H1 (cell line): ENCODE measurements at regions not wholly inside any gene's neighbourhood (a gene's known extent, or its start where the extent isn't known, plus 50 kb on each side); places are given as distances from the start of the nearest gene placed in this dataset.

Source experiments
- ATF3 ChIP-seq: IDR thresholded peaks from 2 replicates; pipeline ENCODE4 v1.6.1; 2011; ENCODE audit warnings: low read depth, mild to moderate bottlenecking, low read length; ENCODE audit not compliant: insufficient read depth
- CTCF ChIP-seq, 3 experiments: IDR thresholded peaks; 1 replicate in 2 of 3; 2 replicates in 1 of 3; pipeline versions ENCODE4 v1.5.1 to v1.6.1; 2011; ENCODE audit warnings: low read length in 3 of 3, mild to moderate bottlenecking in 3 of 3, inconsistent platforms in 2 of 3, low read depth in 1 of 3, moderate library complexity in 1 of 3; ENCODE audit not compliant: insufficient read depth in 1 of 3; ENCODE audit errors: control extremely low read depth in 1 of 3
- FOSL1 ChIP-seq: IDR thresholded peaks from 2 replicates; pipeline ENCODE4 v1.6.1; 2011; ENCODE audit warnings: mild to moderate bottlenecking, low read depth, low read length, moderate library complexity; ENCODE audit not compliant: insufficient read depth
- MAX ChIP-seq: IDR thresholded peaks from 2 replicates; pipeline ENCODE4 v1.6.1; 2012; ENCODE audit warnings: inconsistent platforms
- POLR2AphosphoS5 ChIP-seq: IDR thresholded peaks from 2 replicates; pipeline ENCODE4 v1.6.1; 2011; ENCODE audit warnings: low read depth, low read length
- RFX5 ChIP-seq: IDR thresholded peaks from 2 replicates; pipeline ENCODE4 v1.6.1; 2011; ENCODE audit warnings: low read depth, low read length, improper control_type of control experiment, borderline replicate concordance
- SIN3A ChIP-seq, 2 experiments: IDR thresholded peaks in 1 of 2; conservative IDR thresholded peaks in 1 of 2; 2 replicates each; pipeline ENCODE4 v1.6.1; 2011 to 2012; ENCODE audit warnings: low read length in 2 of 2, improper control_type of control experiment in 1 of 2, low read depth in 1 of 2, mild to moderate bottlenecking in 1 of 2
- SP2 ChIP-seq: IDR thresholded peaks from 2 replicates; pipeline ENCODE4 v1.6.1; 2012; ENCODE audit warnings: mild to moderate bottlenecking, low read length, inconsistent platforms

GRCh38 chr13:47639738-47640447 lies 361.2 kb downstream of the SUCLA2 start:
- no peak for TF ChIP-seq MAX
- TF ChIP-seq POLR2AphosphoS5: no peak
- no peak for TF ChIP-seq FOSL1
- no peak for TF ChIP-seq RFX5
- no peak for TF ChIP-seq CTCF (IDR thresholded peaks at IDR 0.05; ENCODE audit: control extremely low read depth in 1 of 3, insufficient read depth in 1 of 3, low read depth in 1 of 3, low read length in 3 of 3)
- no peak for TF ChIP-seq SP2
- TF ChIP-seq SIN3A (conservative IDR thresholded peaks at IDR 0.05 in 1 of 2, IDR thresholded peaks at IDR 0.05 in 1 of 2; ENCODE audit: low read depth in 1 of 2, low read length in 2 of 2): no peak
- no peak for TF ChIP-seq ATF3
